Upper lobe of right lung (tissue), 1 donor: ENCODE measurements at regions not wholly inside any gene's neighbourhood (a gene's known extent, or its start where the extent isn't known, plus 50 kb on each side); places are given as distances from the start of the nearest gene placed in this dataset.

Experiments used
- ATAC-seq: fragments of 200-7000 bp; cut with Tn5 transposase; one replicate; pipeline ENCODE4 v1.9.1; 2020; ENCODE audit warnings: mild to moderate bottlenecking, moderate library complexity
- DNase-seq: peaks from one replicate; pipeline ENCODE4 v3.0.0-alpha.2; 2020
- H3K27ac ChIP-seq: fragments of 200-600 bp; one replicate; pipeline ENCODE4 v1.8.0; 2022
- H3K27me3 ChIP-seq: fragments of 200-600 bp; one replicate; pipeline ENCODE4 v1.8.0; 2022; ENCODE audit warnings: mild to moderate bottlenecking
- H3K36me3 ChIP-seq: fragments of 200-600 bp; one replicate; pipeline ENCODE4 v1.8.0; 2022
- H3K4me1 ChIP-seq: fragments of 200-600 bp; one replicate; pipeline ENCODE4 v1.8.0; 2022
- H3K4me3 ChIP-seq: fragments of 200-600 bp; one replicate; pipeline ENCODE4 v1.8.0; 2022; ENCODE audit warnings: mild to moderate bottlenecking
- H3K9me3 ChIP-seq: fragments of 200-600 bp; one replicate; pipeline ENCODE4 v1.8.0; 2022
- CTCF ChIP-seq: fragments of 200-600 bp; IDR thresholded peaks from one replicate; pipeline ENCODE4 v1.8.0; 2022; ENCODE audit warnings: antibody characterized with exemption
- intact Hi-C: fragments of 100-400 bp; cut with DNase I; formaldehyde crosslinking; loops from one replicate; pipeline ENCODE4 v1.11.0; 2022
- donor health status: DM: no; HTN: yes; CAD: no; lungs with severe emphysema.

DNA sequence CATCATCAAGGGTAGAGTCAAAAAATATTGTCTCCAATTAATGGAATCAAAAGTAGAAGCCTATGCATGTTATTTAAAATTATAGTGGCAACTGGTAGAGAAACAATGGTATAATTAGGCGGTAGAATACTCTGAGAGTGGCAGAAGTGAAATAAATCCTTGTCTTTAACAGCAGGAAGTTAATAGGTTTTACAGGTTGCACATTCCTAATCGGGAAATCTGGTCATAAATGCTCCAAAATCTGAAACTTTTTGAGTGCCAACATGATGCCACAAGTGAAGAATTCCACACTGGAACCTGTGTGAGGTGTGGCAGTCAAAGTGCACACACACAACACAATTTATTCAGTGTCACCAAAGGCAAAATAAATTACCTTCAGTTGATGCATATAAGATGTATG, 433.4 kb downstream of the TAF11L14 start:
- H3K4me3 ChIP-seq: no peak overlapping the region
- no peak for TF ChIP-seq CTCF
- no peaks in the 10 kb centered on the region for H3K4me1 ChIP-seq
- H3K27ac ChIP-seq: no peak overlapping the region
- DNase-seq (no peak), ATAC-seq (no peak)
- H3K36me3 ChIP-seq: no peaks in the 10 kb centered on the region
- intact Hi-C loops: no loop called here
- no peaks in the 10 kb centered on the region for H3K9me3 ChIP-seq
- no peaks in the 10 kb centered on the region for H3K27me3 ChIP-seq

DNA sequence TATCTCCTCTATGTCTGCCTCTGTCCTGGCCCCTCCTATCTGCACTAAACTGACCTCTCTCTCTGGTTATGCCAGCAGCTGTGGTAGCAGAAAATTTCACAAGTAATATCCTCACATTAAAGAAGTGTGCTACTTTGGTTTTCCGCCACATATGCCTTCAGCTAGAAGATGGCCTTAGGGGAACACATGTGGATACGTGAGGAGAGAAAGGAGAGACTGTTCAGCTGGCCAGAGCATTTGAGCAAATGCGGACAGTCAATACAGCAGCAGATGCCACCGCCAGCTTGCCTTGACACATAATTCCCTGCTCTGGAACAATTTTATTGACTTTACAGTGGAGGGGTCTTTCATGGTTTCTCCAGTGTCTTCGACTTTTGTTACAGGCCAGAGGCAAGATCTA, 434.6 kb downstream of the TAF11L14 start:
- TF ChIP-seq CTCF: no peak
- Histone ChIP-seq H3K27me3 (no peaks in the 10 kb centered on the region), H3K36me3 (no peaks in the 10 kb centered on the region), H3K4me3 (no peak overlapping the region), H3K4me1 (no peaks in the 10 kb centered on the region), H3K9me3 (no peaks in the 10 kb centered on the region), H3K27ac (no peak overlapping the region)
- no peak for DNase-seq
- ATAC-seq: no peak
- intact Hi-C loops: no loop called here

- Histone ChIP-seq H3K4me1 (no peaks in the 10 kb centered on the region), H3K4me3 (no peak overlapping the region), H3K27me3 (no peaks in the 10 kb centered on the region), H3K27ac (no peak overlapping the region), H3K36me3 (no peaks in the 10 kb centered on the region), H3K9me3 (no peaks in the 10 kb centered on the region)
- DNase-seq (no peak), ATAC-seq (no peak)
- intact Hi-C loops: no loop called here
- no peak for TF ChIP-seq CTCF
These were observed 435.5 kb downstream of the TAF11L14 start for GRCh38 chr5:18069790-18070189.

DNA sequence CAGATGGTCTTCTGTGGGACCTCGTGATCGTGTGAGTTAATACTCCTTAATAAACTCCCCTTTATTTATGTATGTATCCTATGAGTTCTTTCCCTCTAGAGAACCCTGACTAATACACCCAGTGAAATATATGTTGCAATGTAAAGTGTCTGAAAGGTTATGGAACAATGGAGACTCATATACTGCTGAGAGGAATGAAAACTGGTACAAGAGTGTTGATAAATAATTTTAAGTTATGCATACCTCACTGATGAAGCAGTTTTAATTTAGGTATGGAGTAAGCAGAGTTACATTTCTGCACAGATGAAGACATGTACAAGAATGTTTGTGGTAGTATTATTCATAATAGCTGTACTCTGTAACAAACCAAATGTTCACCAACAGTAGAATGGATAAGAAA, 438.3 kb downstream of the TAF11L14 start:
- no peak for DNase-seq
- no peak overlapping the region for H3K4me3 ChIP-seq
- H3K9me3 ChIP-seq: no peaks in the 10 kb centered on the region
- TF ChIP-seq CTCF: no peak
- H3K4me1 ChIP-seq: no peaks in the 10 kb centered on the region
- no peaks in the 10 kb centered on the region for H3K36me3 ChIP-seq
- ATAC-seq: no peak
- intact Hi-C loops: no loop called here
- H3K27ac ChIP-seq: no peak overlapping the region
- no peaks in the 10 kb centered on the region for H3K27me3 ChIP-seq

- no peak for ATAC-seq
- no peaks in the 10 kb centered on the region for H3K36me3 ChIP-seq
These were observed 440.7 kb downstream of the TAF11L14 start for GRCh38 chr5:18074961-18075360.

More at GRCh38 chr5:18074961-18075360, 440.7 kb downstream of the TAF11L14 start:
- H3K27ac ChIP-seq: no peak overlapping the region
- H3K4me3 ChIP-seq: no peak overlapping the region
- intact Hi-C loops: no loop called here
- no peaks in the 10 kb centered on the region for H3K9me3 ChIP-seq
- H3K27me3 ChIP-seq: no peaks in the 10 kb centered on the region
- DNase-seq: no peak
- H3K4me1 ChIP-seq: no peaks in the 10 kb centered on the region
- TF ChIP-seq CTCF: no peak
